Neutrophil (primary cell): ENCODE measurements at regions not wholly inside any gene's neighbourhood (a gene's known extent, or its start where the extent isn't known, plus 50 kb on each side); places are given as distances from the start of the nearest gene placed in this dataset.
"Not testable (repeated sequence)": the region's sequence is repeated elsewhere in the genome, so short reads cannot be mapped to it uniquely, and the experiment has no call there.

Source experiments
- H3K27ac ChIP-seq: fragments of 200-600 bp; sonication (generic); 2 replicates; pipeline ENCODE4 v1.5.1; 2016; ENCODE audit warnings: mild to moderate bottlenecking, moderate library complexity
- H3K27me3 ChIP-seq: fragments of 200-600 bp; sonication (generic); 2 replicates; pipeline ENCODE4 v1.6.0; 2016; ENCODE audit warnings: mild to moderate bottlenecking
- H3K36me3 ChIP-seq: fragments of 200-600 bp; sonication (generic); 2 replicates; pipeline ENCODE4 v1.5.1; 2017
- H3K4me1 ChIP-seq, 2 experiments: fragments of 200-600 bp in 1 of 2; sonication (generic) in 1 of 2; 1 replicate in 1 of 2; 2 replicates in 1 of 2; pipeline versions ENCODE4 v1.5.1 to v1.6.1; 2013 to 2016; ENCODE audit warnings: low read depth in 1 of 2, low read length in 1 of 2, mild to moderate bottlenecking in 1 of 2, moderate library complexity in 1 of 2; ENCODE audit not compliant: control insufficient read depth in 1 of 2, insufficient read depth in 1 of 2
- H3K4me3 ChIP-seq, 2 experiments: fragments of 200-600 bp in 1 of 2; sonication (generic) in 1 of 2; 1 replicate in 1 of 2; 2 replicates in 1 of 2; pipeline ENCODE4 v1.5.1; 2013 to 2016; ENCODE audit warnings: low read depth in 1 of 2, low read length in 1 of 2, mild to moderate bottlenecking in 1 of 2, moderate library complexity in 1 of 2
- H3K9me3 ChIP-seq: fragments of 200-600 bp; sonication (generic); 2 replicates; pipeline ENCODE4 v1.5.1; 2016
- CTCF ChIP-seq: fragments of 200-600 bp; sonication (generic); IDR thresholded peaks from 2 replicates; pipeline ENCODE4 v1.5.1; 2016; ENCODE audit warnings: antibody characterized with exemption

GRCh38 chr5:2352101-2352861 lies 399.2 kb downstream of the IRX2 start:
- H3K27me3 ChIP-seq: no peaks in the 10 kb centered on the region
- TF ChIP-seq CTCF: no peak
- H3K9me3 ChIP-seq: no peaks in the 10 kb centered on the region
- no peak overlapping the region for H3K4me3 ChIP-seq
- no peak overlapping the region for H3K27ac ChIP-seq
- no peaks in the 10 kb centered on the region for H3K36me3 ChIP-seq
- no peaks in the 10 kb centered on the region for H3K4me1 ChIP-seq

- not testable (repeated sequence) for H3K27me3 ChIP-seq, H3K36me3 ChIP-seq, H3K27ac ChIP-seq, H3K4me3 ChIP-seq, H3K4me1 ChIP-seq, H3K9me3 ChIP-seq
These were observed 401.7 kb downstream of the IRX2 start for GRCh38 chr5:2349768-2350167.

GRCh38 chr5:2338686-2339085 lies 412.8 kb downstream of the IRX2 start:
- TF ChIP-seq CTCF: no peak
- Histone ChIP-seq H3K36me3 (no peaks in the 10 kb centered on the region), H3K27ac (no peak overlapping the region), H3K4me3 (no peak overlapping the region), H3K27me3 (peaks cover 10% of the 10 kb centered on the region), H3K4me1 (no peaks in the 10 kb centered on the region), H3K9me3 (no peaks in the 10 kb centered on the region)

GRCh38 chr5:2335733-2336515 lies 415.6 kb downstream of the IRX2 start:
- peaks cover 10% of the 10 kb centered on the region for H3K27me3 ChIP-seq
- H3K27ac ChIP-seq: no peak overlapping the region
- no peaks in the 10 kb centered on the region for H3K4me1 ChIP-seq
- no peak overlapping the region for H3K4me3 ChIP-seq
- no peaks in the 10 kb centered on the region for H3K36me3 ChIP-seq
- no peak for TF ChIP-seq CTCF
- H3K9me3 ChIP-seq: no peaks in the 10 kb centered on the region

GRCh38 chr5:2335125-2335732 lies 416.2 kb downstream of the IRX2 start:
- H3K27me3 ChIP-seq: peaks cover 10% of the 10 kb centered on the region
- H3K4me1 ChIP-seq: no peaks in the 10 kb centered on the region
- H3K27ac ChIP-seq: no peak overlapping the region
- H3K4me3 ChIP-seq: no peak overlapping the region
- no peak for TF ChIP-seq CTCF
- no peaks in the 10 kb centered on the region for H3K36me3 ChIP-seq
- no peaks in the 10 kb centered on the region for H3K9me3 ChIP-seq

GRCh38 chr5:2334719-2335118 lies 416.8 kb downstream of the IRX2 start:
- no peaks in the 10 kb centered on the region for H3K9me3 ChIP-seq
- H3K27me3 ChIP-seq: peaks cover 10% of the 10 kb centered on the region
- H3K36me3 ChIP-seq: no peaks in the 10 kb centered on the region
- TF ChIP-seq CTCF: no peak
- H3K4me3 ChIP-seq: no peak overlapping the region
- no peaks in the 10 kb centered on the region for H3K4me1 ChIP-seq
- no peak overlapping the region for H3K27ac ChIP-seq
